Esophagus squamous epithelium (tissue), 5 donors: ENCODE measurements at regions not wholly inside any gene's neighbourhood (a gene's known extent, or its start where the extent isn't known, plus 50 kb on each side); places are given as distances from the start of the nearest gene placed in this dataset.

Experiments used
- DNase-seq: peaks from one replicate; lab custom pipeline; 2025; lab: John Stamatoyannopoulos, UW
- H3K27ac ChIP-seq, 4 donors: fragments of 200-600 bp; sonication (generic); one replicate each; pipeline ENCODE4 v1.5.1; 2016 to 2019; ENCODE audit warnings: mild to moderate bottlenecking in 1 of 4
- H3K27me3 ChIP-seq, 4 donors: fragments of 200-600 bp; sonication (generic); 1 replicate in 3 of 4; 2 replicates in 1 of 4; pipeline versions ENCODE4 v1.5.1 to v1.6.0; 2017 to 2021; ENCODE audit warnings: antibody characterized with exemption in 1 of 4
- H3K36me3 ChIP-seq, 3 donors: fragments of 200-600 bp; sonication (generic); one replicate each; pipeline ENCODE4 v1.5.1; 2016 to 2019
- H3K4me1 ChIP-seq, 3 donors: fragments of 200-600 bp; sonication (generic); one replicate each; pipeline ENCODE4 v1.5.1; 2017 to 2019
- H3K4me3 ChIP-seq, 4 donors: fragments of 200-600 bp; sonication (generic); 1 replicate in 3 of 4; 2 replicates in 1 of 4; pipeline ENCODE4 v1.5.1; 2016 to 2019; ENCODE audit warnings: mild to moderate bottlenecking in 2 of 4, moderate library complexity in 1 of 4
- H3K9me3 ChIP-seq, 3 donors: fragments of 200-600 bp; sonication (generic); one replicate each; pipeline ENCODE4 v1.5.1; 2016 to 2019
- POLR2A ChIP-seq, 4 donors: fragments of 450-650 bp; IDR thresholded peaks; one replicate each; pipeline ENCODE4 v1.6.1; 2017; ENCODE audit warnings: antibody characterized with exemption in 4 of 4, mild to moderate bottlenecking in 4 of 4, moderate library complexity in 3 of 4
- WGBS, 2 donors: methylation state at CpG; one replicate each; pipeline ENCODE4 v1.1.5; 2018; 5-methylcytosine and 5-hydroxymethylcytosine counted together
- intact Hi-C: fragments of 100-400 bp; cut with DNase I; formaldehyde crosslinking; loops from one replicate; pipeline ENCODE4 v1.15.0; 2022
- TF ChIP-seq, protein P1 (sequence below), 6 experiments: fragments of 450-650 bp in 4 of 6; fragments of 200-600 bp in 2 of 6; sonication (generic) in 2 of 6; IDR thresholded peaks; one replicate each; pipeline ENCODE4 v1.5.1; 2016 to 2019; ENCODE audit warnings: antibody characterized with exemption in 6 of 6, mild to moderate bottlenecking in 4 of 6, moderate library complexity in 4 of 6
- donor health status: DM: yes; HTN: yes; CAD: no.

DNA sequence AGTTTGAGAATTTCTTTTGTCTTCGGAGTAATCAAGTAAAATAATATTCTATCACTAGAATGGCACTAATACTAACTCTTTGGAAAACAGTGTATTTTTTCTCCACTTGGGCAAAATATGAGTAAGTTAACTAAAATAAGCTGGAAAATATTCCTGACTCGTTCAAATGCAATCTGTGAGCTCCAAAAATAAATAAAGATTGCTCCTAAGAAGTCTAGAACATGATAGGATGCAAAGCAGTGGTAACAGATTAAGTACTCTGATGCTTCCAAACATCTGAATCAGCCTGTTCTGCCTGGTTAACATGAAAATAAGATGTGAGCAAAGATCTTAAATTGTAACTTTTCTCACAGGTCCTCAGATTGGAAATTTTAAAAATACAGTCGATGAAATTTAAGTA is 285.1 kb upstream of the ID4 start:
- Histone ChIP-seq H3K4me3 (no peak overlapping the region), H3K4me1 (peaks cover 0 to 8% (median 0%) of the 10 kb centered on the region in 3 donors), H3K36me3 (no peaks in the 10 kb centered on the region), H3K27ac (no peak overlapping the region), H3K27me3 (no peaks in the 10 kb centered on the region), H3K9me3 (no peaks in the 10 kb centered on the region)
- intact Hi-C loops: no loop called here
- TF ChIP-seq, protein P1, sequence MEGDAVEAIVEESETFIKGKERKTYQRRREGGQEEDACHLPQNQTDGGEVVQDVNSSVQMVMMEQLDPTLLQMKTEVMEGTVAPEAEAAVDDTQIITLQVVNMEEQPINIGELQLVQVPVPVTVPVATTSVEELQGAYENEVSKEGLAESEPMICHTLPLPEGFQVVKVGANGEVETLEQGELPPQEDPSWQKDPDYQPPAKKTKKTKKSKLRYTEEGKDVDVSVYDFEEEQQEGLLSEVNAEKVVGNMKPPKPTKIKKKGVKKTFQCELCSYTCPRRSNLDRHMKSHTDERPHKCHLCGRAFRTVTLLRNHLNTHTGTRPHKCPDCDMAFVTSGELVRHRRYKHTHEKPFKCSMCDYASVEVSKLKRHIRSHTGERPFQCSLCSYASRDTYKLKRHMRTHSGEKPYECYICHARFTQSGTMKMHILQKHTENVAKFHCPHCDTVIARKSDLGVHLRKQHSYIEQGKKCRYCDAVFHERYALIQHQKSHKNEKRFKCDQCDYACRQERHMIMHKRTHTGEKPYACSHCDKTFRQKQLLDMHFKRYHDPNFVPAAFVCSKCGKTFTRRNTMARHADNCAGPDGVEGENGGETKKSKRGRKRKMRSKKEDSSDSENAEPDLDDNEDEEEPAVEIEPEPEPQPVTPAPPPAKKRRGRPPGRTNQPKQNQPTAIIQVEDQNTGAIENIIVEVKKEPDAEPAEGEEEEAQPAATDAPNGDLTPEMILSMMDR (IDR thresholded peaks at IDR 0.05): no peak
- no peak for TF ChIP-seq POLR2A (IDR thresholded peaks at IDR 0.05)
- no peak for DNase-seq
- WGBS, 2 donors: 71 to 77% methylated on average over 3 of the region's 3 CpGs

DNA sequence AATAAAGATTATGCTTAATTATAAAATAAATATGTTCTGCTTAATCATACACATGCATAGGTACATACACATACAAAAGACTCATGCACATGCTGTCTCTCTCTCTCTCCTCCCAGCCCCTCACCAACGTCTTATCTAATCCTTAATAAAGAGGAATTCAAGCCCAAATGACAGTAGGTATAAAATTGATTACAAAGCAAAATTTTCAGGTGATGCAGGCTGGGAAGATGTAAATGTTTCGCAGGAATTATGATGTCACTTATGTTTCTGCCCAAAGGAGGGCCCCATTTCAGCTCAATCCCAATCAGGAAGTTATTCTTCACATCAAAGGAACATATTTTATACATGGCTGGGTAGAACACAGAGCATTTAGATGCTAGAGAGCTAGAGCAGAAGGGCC is 284.6 kb upstream of the ID4 start:
- intact Hi-C loops: no loop called here
- 67 to 74% methylated on average over 2 of the region's 2 CpGs for WGBS, 2 donors
- Histone ChIP-seq H3K27me3 (no peaks in the 10 kb centered on the region), H3K27ac (no peak overlapping the region), H3K36me3 (no peaks in the 10 kb centered on the region), H3K9me3 (no peaks in the 10 kb centered on the region), H3K4me3 (no peak overlapping the region), H3K4me1 (peaks cover 0 to 8% (median 0%) of the 10 kb centered on the region in 3 donors)
- TF ChIP-seq, protein P1 (IDR thresholded peaks at IDR 0.05): no peak
- TF ChIP-seq POLR2A (IDR thresholded peaks at IDR 0.05): no peak
- no peak for DNase-seq

DNA sequence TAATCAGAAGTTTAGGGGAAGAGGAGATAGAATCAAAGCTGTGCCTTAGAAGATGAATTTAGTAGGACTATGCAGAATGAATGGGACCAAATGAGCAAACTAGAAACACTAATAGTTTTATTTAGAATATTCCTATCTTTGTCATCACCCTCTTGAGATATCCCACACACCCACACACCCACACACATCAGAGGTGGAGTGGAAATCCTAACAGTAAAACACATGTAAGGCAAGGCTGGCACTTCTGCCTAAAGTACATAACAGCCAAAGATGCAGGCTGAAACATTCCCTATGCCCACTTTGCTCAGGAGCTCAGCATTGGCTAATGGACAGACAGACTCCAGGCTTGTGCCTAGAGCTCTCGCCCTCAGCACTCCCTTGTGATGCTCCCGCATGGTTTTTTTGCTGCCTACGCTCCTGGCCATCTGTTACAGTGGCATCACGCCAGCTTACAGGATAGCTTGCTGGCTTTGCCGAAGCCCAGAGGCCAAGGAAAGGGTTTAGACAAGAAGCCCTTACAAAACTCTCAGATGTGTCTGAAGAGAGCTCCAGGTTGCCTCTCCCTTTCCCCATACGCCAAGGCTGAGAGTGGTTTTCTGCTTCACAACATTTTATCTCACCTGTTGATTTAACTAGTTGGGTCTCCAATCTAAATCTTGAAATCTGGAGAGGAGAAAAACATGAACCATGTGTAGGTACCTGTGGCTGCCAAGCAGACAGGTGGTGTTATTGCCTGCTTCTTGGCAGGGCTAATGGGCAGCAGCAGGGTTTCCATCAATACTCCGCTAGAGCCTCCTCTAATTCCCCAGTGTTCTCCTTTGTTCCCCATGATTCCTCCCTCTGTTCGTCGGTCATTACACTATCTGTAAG is 282.6 kb upstream of the ID4 start:
- 52 to 60% methylated on average over 9 of the region's 9 CpGs for WGBS, 2 donors
- H3K9me3 ChIP-seq: no peaks in the 10 kb centered on the region
- peaks cover 0 to 8% (median 0%) of the 10 kb centered on the region in 3 donors for H3K4me1 ChIP-seq
- intact Hi-C loops: no loop called here
- no peak overlapping the region for H3K27ac ChIP-seq
- TF ChIP-seq, protein P1 (IDR thresholded peaks at IDR 0.05): no peak
- TF ChIP-seq POLR2A (IDR thresholded peaks at IDR 0.05): no peak
- no peaks in the 10 kb centered on the region for H3K27me3 ChIP-seq
- no peak overlapping the region for H3K4me3 ChIP-seq
- no peak for DNase-seq
- H3K36me3 ChIP-seq: no peaks in the 10 kb centered on the region

DNA sequence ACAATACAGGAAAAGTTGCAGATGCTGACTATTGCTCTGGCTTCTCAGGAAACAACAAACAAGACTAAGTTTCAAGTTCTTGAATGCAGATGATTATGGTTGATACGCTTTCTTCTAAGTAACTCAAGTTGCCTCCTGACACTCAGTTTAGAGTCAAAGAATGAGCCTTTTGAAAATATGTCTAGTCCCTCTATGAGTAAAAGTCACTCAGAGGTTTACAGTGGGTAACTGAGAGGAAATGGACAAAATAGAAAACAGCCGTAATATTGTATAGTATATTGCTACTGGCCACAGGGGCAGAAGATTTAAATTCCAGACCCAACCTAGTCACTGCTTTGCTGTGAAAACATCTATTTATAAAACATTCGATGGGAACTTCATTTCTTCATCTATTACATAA is 280.0 kb upstream of the ID4 start:
- Histone ChIP-seq H3K4me1 (peaks cover 0 to 8% (median 0%) of the 10 kb centered on the region in 3 donors), H3K36me3 (no peaks in the 10 kb centered on the region), H3K9me3 (no peaks in the 10 kb centered on the region), H3K27me3 (no peaks in the 10 kb centered on the region), H3K4me3 (no peak overlapping the region), H3K27ac (no peak overlapping the region)
- no peak for DNase-seq
- no peak for TF ChIP-seq POLR2A (IDR thresholded peaks at IDR 0.05)
- TF ChIP-seq, protein P1 (IDR thresholded peaks at IDR 0.05): no peak
- intact Hi-C loops: no loop called here
- 82 to 84% methylated on average over 3 of the region's 3 CpGs for WGBS, 2 donors

DNA sequence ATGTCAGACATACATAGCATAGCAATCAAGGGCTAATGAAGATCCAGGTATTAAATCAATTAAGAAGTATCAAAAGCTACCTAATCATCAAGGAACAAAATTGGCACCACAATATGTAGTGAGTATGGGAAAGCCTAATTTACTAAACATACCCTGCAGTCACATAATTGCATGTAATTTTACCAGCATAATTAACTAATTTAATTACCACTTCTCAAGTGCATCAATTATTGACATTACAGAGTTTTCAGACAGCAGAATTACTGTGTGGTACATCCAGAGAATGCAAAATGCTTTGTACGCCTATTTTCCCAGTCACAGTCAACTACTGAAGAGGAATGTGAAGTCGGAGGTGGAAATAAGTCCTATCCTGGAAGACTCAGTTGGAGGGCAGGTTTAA is 279.0 kb upstream of the ID4 start:
- TF ChIP-seq, protein P1 (IDR thresholded peaks at IDR 0.05): no peak
- no peak for TF ChIP-seq POLR2A (IDR thresholded peaks at IDR 0.05)
- intact Hi-C loops: no loop called here
- peaks cover 0 to 8% (median 0%) of the 10 kb centered on the region in 3 donors for H3K4me1 ChIP-seq
- no peaks in the 10 kb centered on the region for H3K9me3 ChIP-seq
- WGBS, 2 donors: 66 to 86% methylated on average over 2 of the region's 2 CpGs
- no peak overlapping the region for H3K27ac ChIP-seq
- H3K36me3 ChIP-seq: no peaks in the 10 kb centered on the region
- H3K4me3 ChIP-seq: no peak overlapping the region
- no peak for DNase-seq
- H3K27me3 ChIP-seq: no peaks in the 10 kb centered on the region
